NT2/D1 (cell line): ENCODE measurements at regions not wholly inside any gene's neighbourhood (a gene's known extent, or its start where the extent isn't known, plus 50 kb on each side); places are given as distances from the start of the nearest gene placed in this dataset.
A peak's percentile ranks its signal among the peaks of the same experiment; 100 is the strongest.

Source experiments
- DNase-seq: peaks from one replicate; pipeline ENCODE4 v3.0.0-alpha.2; 2011; ENCODE audit warnings: low read depth, low spot score
- H3K27me3 ChIP-seq: 2 replicates; pipeline ENCODE4 v1.6.0; 2011; ENCODE audit warnings: mild to moderate bottlenecking; ENCODE audit not compliant: insufficient read length, insufficient read depth
- H3K36me3 ChIP-seq: 2 replicates; pipeline ENCODE4 v1.6.1; 2011; ENCODE audit warnings: mild to moderate bottlenecking, low read length, mixed read lengths; ENCODE audit not compliant: insufficient read depth, insufficient read length
- H3K4me1 ChIP-seq: 2 replicates; pipeline ENCODE4 v1.5.1; 2011; ENCODE audit not compliant: insufficient read depth, insufficient read length
- H3K4me3 ChIP-seq: 2 replicates; pipeline ENCODE4 v1.5.1; 2011; ENCODE audit warnings: low read depth; ENCODE audit not compliant: insufficient read length
- H3K9ac ChIP-seq: 2 replicates; pipeline ENCODE4 v1.6.0; 2011; ENCODE audit warnings: low read depth; ENCODE audit not compliant: insufficient read length
- H3K9me3 ChIP-seq: 2 replicates; pipeline ENCODE4 v1.5.1; 2011; ENCODE audit warnings: mild to moderate bottlenecking, low read length; ENCODE audit not compliant: insufficient read depth
- SUZ12 ChIP-seq: IDR thresholded peaks from 2 replicates; pipeline ENCODE4 v1.6.1; 2011; ENCODE audit not compliant: insufficient read length, insufficient read depth; ENCODE audit errors: extremely low read depth
- YY1 ChIP-seq: IDR thresholded peaks from 2 replicates; pipeline ENCODE4 v1.6.1; 2011; ENCODE audit not compliant: insufficient read length, insufficient read depth
- ZNF274 ChIP-seq: IDR thresholded peaks from 2 replicates; pipeline ENCODE4 v1.6.1; 2011; ENCODE audit warnings: mild to moderate bottlenecking, low read depth, low read length

GRCh38 chr4:18403327-18403726 lies 381.8 kb upstream of the LCORL start:
- no peaks in the 10 kb centered on the region for H3K27me3 ChIP-seq
- no peak for TF ChIP-seq SUZ12
- no peak for TF ChIP-seq ZNF274
- TF ChIP-seq YY1, result no peak

GRCh38 chr4:18401868-18402267 lies 380.3 kb upstream of the LCORL start:
- Histone ChIP-seq H3K27me3 (no peaks in the 10 kb centered on the region), H3K9me3 (no peaks in the 10 kb centered on the region), H3K4me3 (no peak overlapping the region), H3K4me1 (no peaks in the 10 kb centered on the region), H3K36me3 (no peaks in the 10 kb centered on the region), H3K9ac (no peak overlapping the region)
- TF ChIP-seq ZNF274 (no peak), SUZ12 (no peak), YY1 (no peak)
- no peak for DNase-seq

More at GRCh38 chr4:18403327-18403726, 381.8 kb upstream of the LCORL start:
- H3K9ac ChIP-seq, result no peak overlapping the region
- no peak overlapping the region for H3K4me3 ChIP-seq
- DNase-seq, result no peak
- H3K36me3 ChIP-seq, result no peaks in the 10 kb centered on the region
- H3K4me1 ChIP-seq, result no peaks in the 10 kb centered on the region
- H3K9me3 ChIP-seq, result no peaks in the 10 kb centered on the region

GRCh38 chr4:18401425-18401824 lies 379.9 kb upstream of the LCORL start:
- no peak for TF ChIP-seq ZNF274
- TF ChIP-seq YY1, result no peak
- TF ChIP-seq SUZ12, result no peak

GRCh38 chr4:18398661-18399060 lies 377.1 kb upstream of the LCORL start:
- DNase-seq, result no peak
- no peak overlapping the region for H3K9ac ChIP-seq
- H3K9me3 ChIP-seq, result no peaks in the 10 kb centered on the region
- H3K4me1 ChIP-seq, result no peaks in the 10 kb centered on the region
- no peaks in the 10 kb centered on the region for H3K27me3 ChIP-seq
- no peaks in the 10 kb centered on the region for H3K36me3 ChIP-seq
- H3K4me3 ChIP-seq, result no peak overlapping the region
- TF ChIP-seq ZNF274, result no peak
- no peak for TF ChIP-seq YY1
- no peak for TF ChIP-seq SUZ12

More at GRCh38 chr4:18401425-18401824, 379.9 kb upstream of the LCORL start:
- no peak for DNase-seq
- Histone ChIP-seq H3K27me3 (no peaks in the 10 kb centered on the region), H3K36me3 (no peaks in the 10 kb centered on the region), H3K4me1 (no peaks in the 10 kb centered on the region), H3K9me3 (no peaks in the 10 kb centered on the region), H3K4me3 (no peak overlapping the region), H3K9ac (no peak overlapping the region)

- no peaks in the 10 kb centered on the region for H3K36me3 ChIP-seq
- no peak for DNase-seq
- no peaks in the 10 kb centered on the region for H3K9me3 ChIP-seq
- H3K9ac ChIP-seq, result no peak overlapping the region
- no peak overlapping the region for H3K4me3 ChIP-seq
- no peak for TF ChIP-seq YY1
- H3K27me3 ChIP-seq, result no peaks in the 10 kb centered on the region
- H3K4me1 ChIP-seq, result no peaks in the 10 kb centered on the region
Measured at GRCh38 chr4:18397681-18398390, 376.3 kb upstream of the LCORL start.

DNA sequence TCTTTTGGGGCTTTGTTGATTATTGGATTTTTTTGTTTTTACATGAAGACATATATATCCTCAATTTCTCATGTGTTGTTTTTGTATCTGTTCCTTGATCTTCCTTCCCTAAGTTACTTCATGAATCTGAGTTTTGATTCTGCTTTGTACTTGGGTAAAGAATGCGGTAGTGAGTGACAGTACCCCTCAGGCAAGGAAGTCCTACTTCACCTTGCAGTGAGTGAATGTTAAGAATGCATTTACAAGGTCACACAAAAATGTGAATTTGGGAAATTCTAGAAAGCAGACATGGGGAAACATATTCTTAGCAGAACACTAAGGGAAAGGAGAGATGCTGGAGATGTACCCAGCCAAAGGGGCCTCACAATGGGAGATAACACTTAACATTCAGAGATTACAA lies 373.1 kb upstream of the LCORL start:
- TF ChIP-seq YY1 (no peak), ZNF274 (no peak), SUZ12 (no peak)
- peak; percentile 20 for DNase-seq
- Histone ChIP-seq H3K36me3 (no peaks in the 10 kb centered on the region), H3K9me3 (no peaks in the 10 kb centered on the region), H3K4me3 (no peak overlapping the region), H3K4me1 (no peaks in the 10 kb centered on the region), H3K9ac (no peak overlapping the region), H3K27me3 (no peaks in the 10 kb centered on the region)

- Histone ChIP-seq H3K4me3 (no peak overlapping the region), H3K4me1 (no peaks in the 10 kb centered on the region)
- TF ChIP-seq SUZ12 (no peak), ZNF274 (no peak), YY1 (no peak)
Measured at GRCh38 chr4:18391354-18391728, 369.8 kb upstream of the LCORL start.

More at GRCh38 chr4:18391354-18391728, 369.8 kb upstream of the LCORL start:
- no peak for DNase-seq
- Histone ChIP-seq H3K9ac (no peak overlapping the region), H3K9me3 (no peaks in the 10 kb centered on the region), H3K27me3 (no peaks in the 10 kb centered on the region), H3K36me3 (no peaks in the 10 kb centered on the region)
